Sigmoid colon (tissue), 4 donors: ENCODE measurements at regions not wholly inside any gene's neighbourhood (a gene's known extent, or its start where the extent isn't known, plus 50 kb on each side); places are given as distances from the start of the nearest gene placed in this dataset.

Experiments used
- POLR2AphosphoS5 ChIP-seq, 4 donors: sonication (generic); formaldehyde crosslinking; IDR thresholded peaks; one replicate each; pipeline ENCODE4 v1.6.1; 2017; ENCODE audit warnings: antibody characterized with exemption in 4 of 4
- TF ChIP-seq, protein P1 (sequence below), 4 experiments: fragments of 450-650 bp in 3 of 4; fragments of 200-600 bp in 1 of 4; IDR thresholded peaks; one replicate each; pipeline ENCODE4 v1.5.1; 2016 to 2019; ENCODE audit warnings: antibody characterized with exemption in 4 of 4, mild to moderate bottlenecking in 3 of 4, moderate library complexity in 2 of 4

DNA sequence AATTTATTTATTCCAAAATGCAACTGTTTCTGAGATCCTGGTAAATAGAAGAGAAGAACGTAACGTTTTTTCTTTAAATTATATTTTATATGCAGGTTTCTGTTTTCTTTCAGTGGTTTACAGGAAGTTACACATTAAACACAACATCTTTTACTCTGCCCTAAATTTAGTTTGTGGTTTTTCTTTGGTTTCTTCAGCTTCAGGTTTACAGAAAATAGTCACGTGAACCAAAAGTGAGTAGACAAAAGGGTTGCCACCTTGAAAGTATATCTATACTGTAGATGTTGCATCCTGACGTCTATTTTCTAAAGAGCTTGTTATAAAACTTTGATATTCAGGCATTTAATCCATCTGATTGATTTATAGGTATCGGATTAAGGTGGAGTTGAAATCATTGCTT lies 1236.6 kb downstream of the MAT2B start:
- TF ChIP-seq, protein P1, sequence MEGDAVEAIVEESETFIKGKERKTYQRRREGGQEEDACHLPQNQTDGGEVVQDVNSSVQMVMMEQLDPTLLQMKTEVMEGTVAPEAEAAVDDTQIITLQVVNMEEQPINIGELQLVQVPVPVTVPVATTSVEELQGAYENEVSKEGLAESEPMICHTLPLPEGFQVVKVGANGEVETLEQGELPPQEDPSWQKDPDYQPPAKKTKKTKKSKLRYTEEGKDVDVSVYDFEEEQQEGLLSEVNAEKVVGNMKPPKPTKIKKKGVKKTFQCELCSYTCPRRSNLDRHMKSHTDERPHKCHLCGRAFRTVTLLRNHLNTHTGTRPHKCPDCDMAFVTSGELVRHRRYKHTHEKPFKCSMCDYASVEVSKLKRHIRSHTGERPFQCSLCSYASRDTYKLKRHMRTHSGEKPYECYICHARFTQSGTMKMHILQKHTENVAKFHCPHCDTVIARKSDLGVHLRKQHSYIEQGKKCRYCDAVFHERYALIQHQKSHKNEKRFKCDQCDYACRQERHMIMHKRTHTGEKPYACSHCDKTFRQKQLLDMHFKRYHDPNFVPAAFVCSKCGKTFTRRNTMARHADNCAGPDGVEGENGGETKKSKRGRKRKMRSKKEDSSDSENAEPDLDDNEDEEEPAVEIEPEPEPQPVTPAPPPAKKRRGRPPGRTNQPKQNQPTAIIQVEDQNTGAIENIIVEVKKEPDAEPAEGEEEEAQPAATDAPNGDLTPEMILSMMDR (IDR thresholded peaks at IDR 0.05): no peak
- no peak for TF ChIP-seq POLR2AphosphoS5 (IDR thresholded peaks at IDR 0.05)
